B cell (primary cell): ENCODE measurements at regions not wholly inside any gene's neighbourhood (a gene's known extent, or its start where the extent isn't known, plus 50 kb on each side); places are given as distances from the start of the nearest gene placed in this dataset.

Source experiments
- CTCF ChIP-seq: fragments of 200-600 bp; IDR thresholded peaks from one replicate; pipeline ENCODE4 v1.8.0; 2022; ENCODE audit warnings: antibody characterized with exemption, mild to moderate bottlenecking
- EZH2 ChIP-seq: IDR thresholded peaks from 2 replicates; pipeline ENCODE4 v1.6.1; 2012; ENCODE audit warnings: borderline replicate concordance, low read depth, mild to moderate bottlenecking, moderate library complexity, low read length; ENCODE audit not compliant: insufficient read depth, poor library complexity, severe bottlenecking

- TF ChIP-seq CTCF (no peak), EZH2 (no peak)
Measured at GRCh38 chr21:20720623-20721022, 277.6 kb upstream of the NCAM2 start.
